GOT3 (cell line): ENCODE measurements at regions not wholly inside any gene's neighbourhood (a gene's known extent, or its start where the extent isn't known, plus 50 kb on each side); places are given as distances from the start of the nearest gene placed in this dataset.
"Not testable (repeated sequence)": the region's sequence is repeated elsewhere in the genome, so short reads cannot be mapped to it uniquely, and the experiment has no call there.

Experiments
- DNase-seq: peaks from one replicate; lab custom pipeline; 2025; ENCODE audit warnings: mixed read lengths; lab: John Stamatoyannopoulos, UW

- no peak for DNase-seq
These were observed 576.7 kb upstream of the ADAMTS16 start for GRCh38 chr5:4563400-4563799.

GRCh38 chr5:4570047-4570995, 569.8 kb upstream of the ADAMTS16 start:
- no peak for DNase-seq

- no peak for DNase-seq
These were observed 568.7 kb upstream of the ADAMTS16 start for GRCh38 chr5:4571248-4571948.

GRCh38 chr5:4572311-4573100, 567.6 kb upstream of the ADAMTS16 start:
- no peak for DNase-seq

- DNase-seq: no peak
These were observed 564.5 kb upstream of the ADAMTS16 start for GRCh38 chr5:4575608-4576007.

GRCh38 chr5:4576161-4576748, 563.9 kb upstream of the ADAMTS16 start:
- DNase-seq: no peak

GRCh38 chr5:4576908-4577307, 563.2 kb upstream of the ADAMTS16 start:
- DNase-seq: no peak

GRCh38 chr5:4579679-4580078, 560.5 kb upstream of the ADAMTS16 start:
- DNase-seq: no peak

GRCh38 chr5:4580772-4581171, 559.4 kb upstream of the ADAMTS16 start:
- DNase-seq: no peak

GRCh38 chr5:4581289-4581688, 558.8 kb upstream of the ADAMTS16 start:
- DNase-seq: no peak

GRCh38 chr5:4584982-4585381, 555.1 kb upstream of the ADAMTS16 start:
- no peak for DNase-seq

GRCh38 chr5:4613440-4613839, 526.7 kb upstream of the ADAMTS16 start:
- no peak for DNase-seq

GRCh38 chr5:4614088-4614487, 526.0 kb upstream of the ADAMTS16 start:
- DNase-seq: no peak

GRCh38 chr5:4615369-4615768, 524.8 kb upstream of the ADAMTS16 start:
- DNase-seq: not testable (repeated sequence)

- no peak for DNase-seq
These were observed 514.8 kb upstream of the ADAMTS16 start for GRCh38 chr5:4625206-4625896.

GRCh38 chr5:4627131-4627530, 513.0 kb upstream of the ADAMTS16 start:
- no peak for DNase-seq

GRCh38 chr5:4627929-4628328, 512.2 kb upstream of the ADAMTS16 start:
- no peak for DNase-seq

- DNase-seq: no peak
These were observed 511.3 kb upstream of the ADAMTS16 start for GRCh38 chr5:4628645-4629385.

GRCh38 chr5:4630031-4630430, 510.1 kb upstream of the ADAMTS16 start:
- DNase-seq: no peak

- DNase-seq: no peak
These were observed 505.8 kb upstream of the ADAMTS16 start for GRCh38 chr5:4634342-4634741.

GRCh38 chr5:4636378-4636777, 503.8 kb upstream of the ADAMTS16 start:
- DNase-seq: no peak
